ENCODE measurements at regions not wholly inside any gene's neighbourhood (a gene's known extent, or its start where the extent isn't known, plus 50 kb on each side); places are given as distances from the start of the nearest gene placed in this dataset.
A peak's percentile ranks its signal among the peaks of the same experiment; 100 is the strongest.

DNA sequence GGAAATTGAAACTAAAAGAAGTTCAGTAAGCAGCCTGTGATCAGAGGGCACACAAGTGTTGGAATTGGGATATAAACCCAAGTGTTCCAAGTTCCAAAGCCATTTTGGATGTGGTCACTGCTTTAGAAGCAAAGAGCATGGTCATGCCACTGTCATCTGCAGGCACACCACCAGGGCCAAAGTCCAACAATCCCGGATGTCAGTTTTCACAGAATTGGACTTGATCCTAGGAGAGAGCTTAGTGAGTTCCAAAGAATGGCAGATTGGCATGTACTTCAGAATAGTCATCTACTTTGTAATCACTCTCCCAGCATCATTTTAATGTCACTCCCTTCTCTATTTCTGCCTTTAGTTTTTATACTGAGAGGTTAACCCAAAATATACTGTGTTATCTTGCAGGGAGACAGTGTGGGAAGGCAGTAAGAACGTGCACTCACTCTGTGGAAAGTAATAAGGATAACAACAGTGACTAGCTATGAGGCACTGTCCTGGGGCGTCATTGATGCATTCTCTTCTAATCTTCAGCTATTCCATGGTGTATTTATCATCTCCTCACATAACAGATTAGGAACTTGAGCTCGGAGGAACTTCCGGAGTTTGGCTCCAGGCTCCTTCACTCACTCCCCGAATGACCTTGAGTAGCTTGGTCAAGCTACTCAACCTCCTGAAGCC is 388.0 kb downstream of the ACTL7B start (continued):
- no peak for TF ChIP-seq CAMTA2 (CRISPR knock-in tag; IDR thresholded peaks at IDR 0.05; ENCODE audit: borderline replicate concordance)
- no peak for TF ChIP-seq ZNF121 (CRISPR knock-in tag; IDR thresholded peaks at IDR 0.05)
- no peak for TF ChIP-seq PAX8 (CRISPR knock-in tag; IDR thresholded peaks at IDR 0.05; ENCODE audit: borderline replicate concordance)
- TF ChIP-seq SMAD3 (CRISPR knock-in tag; IDR thresholded peaks at IDR 0.05): no peak
- TF ChIP-seq, protein P1, sequence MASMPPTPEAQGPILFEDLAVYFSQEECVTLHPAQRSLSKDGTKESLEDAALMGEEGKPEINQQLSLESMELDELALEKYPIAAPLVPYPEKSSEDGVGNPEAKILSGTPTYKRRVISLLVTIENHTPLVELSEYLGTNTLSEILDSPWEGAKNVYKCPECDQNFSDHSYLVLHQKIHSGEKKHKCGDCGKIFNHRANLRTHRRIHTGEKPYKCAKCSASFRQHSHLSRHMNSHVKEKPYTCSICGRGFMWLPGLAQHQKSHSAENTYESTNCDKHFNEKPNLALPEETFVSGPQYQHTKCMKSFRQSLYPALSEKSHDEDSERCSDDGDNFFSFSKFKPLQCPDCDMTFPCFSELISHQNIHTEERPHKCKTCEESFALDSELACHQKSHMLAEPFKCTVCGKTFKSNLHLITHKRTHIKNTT (CRISPR knock-in tag; IDR thresholded peaks at IDR 0.05): no peak
- peak; percentile 32; the same call in 1 of the 2 replicates for TF ChIP-seq ESRRA (CRISPR knock-in tag; IDR thresholded peaks at IDR 0.05; ENCODE audit: low read depth)
- 0 out of 2 replicates have a peak, but pooled peaks have one; percentile 39 for TF ChIP-seq ZNF614 (CRISPR knock-in tag; IDR thresholded peaks at IDR 0.05; ENCODE audit: borderline replicate concordance)
- no peak for TF ChIP-seq ZNF282 (IDR thresholded peaks at IDR 0.05; ENCODE audit: partially characterized antibody)
- TF ChIP-seq NFE2 (CRISPR knock-in tag; IDR thresholded peaks at IDR 0.05): no peak
- TF ChIP-seq, protein P2, sequence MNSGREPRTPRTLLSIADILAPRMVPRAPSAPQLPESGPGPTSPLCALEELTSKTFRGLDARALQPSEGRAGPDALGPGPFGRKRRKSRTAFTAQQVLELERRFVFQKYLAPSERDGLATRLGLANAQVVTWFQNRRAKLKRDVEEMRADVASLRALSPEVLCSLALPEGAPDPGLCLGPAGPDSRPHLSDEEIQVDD (CRISPR knock-in tag; IDR thresholded peaks at IDR 0.05; ENCODE audit: borderline replicate concordance): no peak
- TF ChIP-seq, protein P3, sequence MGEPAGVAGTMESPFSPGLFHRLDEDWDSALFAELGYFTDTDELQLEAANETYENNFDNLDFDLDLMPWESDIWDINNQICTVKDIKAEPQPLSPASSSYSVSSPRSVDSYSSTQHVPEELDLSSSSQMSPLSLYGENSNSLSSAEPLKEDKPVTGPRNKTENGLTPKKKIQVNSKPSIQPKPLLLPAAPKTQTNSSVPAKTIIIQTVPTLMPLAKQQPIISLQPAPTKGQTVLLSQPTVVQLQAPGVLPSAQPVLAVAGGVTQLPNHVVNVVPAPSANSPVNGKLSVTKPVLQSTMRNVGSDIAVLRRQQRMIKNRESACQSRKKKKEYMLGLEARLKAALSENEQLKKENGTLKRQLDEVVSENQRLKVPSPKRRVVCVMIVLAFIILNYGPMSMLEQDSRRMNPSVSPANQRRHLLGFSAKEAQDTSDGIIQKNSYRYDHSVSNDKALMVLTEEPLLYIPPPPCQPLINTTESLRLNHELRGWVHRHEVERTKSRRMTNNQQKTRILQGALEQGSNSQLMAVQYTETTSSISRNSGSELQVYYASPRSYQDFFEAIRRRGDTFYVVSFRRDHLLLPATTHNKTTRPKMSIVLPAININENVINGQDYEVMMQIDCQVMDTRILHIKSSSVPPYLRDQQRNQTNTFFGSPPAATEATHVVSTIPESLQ (CRISPR knock-in tag; conservative IDR thresholded peaks at IDR 0.05): no peak
- TF ChIP-seq BORCS8-MEF2B (CRISPR knock-in tag; IDR thresholded peaks at IDR 0.05): no peak
- peak; percentile 92 for TF ChIP-seq HNF4A (CRISPR knock-in tag; IDR thresholded peaks at IDR 0.05)
- TF ChIP-seq CHD4 (IDR thresholded peaks at IDR 0.05; ENCODE audit: borderline replicate concordance, low read length): no peak
- TF ChIP-seq, protein P4, sequence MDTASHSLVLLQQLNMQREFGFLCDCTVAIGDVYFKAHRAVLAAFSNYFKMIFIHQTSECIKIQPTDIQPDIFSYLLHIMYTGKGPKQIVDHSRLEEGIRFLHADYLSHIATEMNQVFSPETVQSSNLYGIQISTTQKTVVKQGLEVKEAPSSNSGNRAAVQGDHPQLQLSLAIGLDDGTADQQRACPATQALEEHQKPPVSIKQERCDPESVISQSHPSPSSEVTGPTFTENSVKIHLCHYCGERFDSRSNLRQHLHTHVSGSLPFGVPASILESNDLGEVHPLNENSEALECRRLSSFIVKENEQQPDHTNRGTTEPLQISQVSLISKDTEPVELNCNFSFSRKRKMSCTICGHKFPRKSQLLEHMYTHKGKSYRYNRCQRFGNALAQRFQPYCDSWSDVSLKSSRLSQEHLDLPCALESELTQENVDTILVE (CRISPR knock-in tag; IDR thresholded peaks at IDR 0.05): no peak
- TF ChIP-seq, protein P5, sequence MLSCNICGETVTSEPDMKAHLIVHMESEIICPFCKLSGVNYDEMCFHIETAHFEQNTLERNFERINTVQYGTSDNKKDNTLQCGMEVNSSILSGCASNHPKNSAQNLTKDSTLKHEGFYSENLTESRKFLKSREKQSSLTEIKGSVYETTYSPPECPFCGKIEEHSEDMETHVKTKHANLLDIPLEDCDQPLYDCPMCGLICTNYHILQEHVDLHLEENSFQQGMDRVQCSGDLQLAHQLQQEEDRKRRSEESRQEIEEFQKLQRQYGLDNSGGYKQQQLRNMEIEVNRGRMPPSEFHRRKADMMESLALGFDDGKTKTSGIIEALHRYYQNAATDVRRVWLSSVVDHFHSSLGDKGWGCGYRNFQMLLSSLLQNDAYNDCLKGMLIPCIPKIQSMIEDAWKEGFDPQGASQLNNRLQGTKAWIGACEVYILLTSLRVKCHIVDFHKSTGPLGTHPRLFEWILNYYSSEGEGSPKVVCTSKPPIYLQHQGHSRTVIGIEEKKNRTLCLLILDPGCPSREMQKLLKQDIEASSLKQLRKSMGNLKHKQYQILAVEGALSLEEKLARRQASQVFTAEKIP (CRISPR knock-in tag; IDR thresholded peaks at IDR 0.05; ENCODE audit: borderline replicate concordance): no peak
- no peak for TF ChIP-seq ZSCAN22 (CRISPR knock-in tag; IDR thresholded peaks at IDR 0.05)
- TF ChIP-seq ZNF746 (CRISPR knock-in tag; IDR thresholded peaks at IDR 0.05): no peak
- TF ChIP-seq MIER2 (CRISPR knock-in tag; IDR thresholded peaks at IDR 0.05): 0 out of 2 replicates have a peak, but pooled peaks have one; percentile 43
- TF ChIP-seq, protein P6, sequence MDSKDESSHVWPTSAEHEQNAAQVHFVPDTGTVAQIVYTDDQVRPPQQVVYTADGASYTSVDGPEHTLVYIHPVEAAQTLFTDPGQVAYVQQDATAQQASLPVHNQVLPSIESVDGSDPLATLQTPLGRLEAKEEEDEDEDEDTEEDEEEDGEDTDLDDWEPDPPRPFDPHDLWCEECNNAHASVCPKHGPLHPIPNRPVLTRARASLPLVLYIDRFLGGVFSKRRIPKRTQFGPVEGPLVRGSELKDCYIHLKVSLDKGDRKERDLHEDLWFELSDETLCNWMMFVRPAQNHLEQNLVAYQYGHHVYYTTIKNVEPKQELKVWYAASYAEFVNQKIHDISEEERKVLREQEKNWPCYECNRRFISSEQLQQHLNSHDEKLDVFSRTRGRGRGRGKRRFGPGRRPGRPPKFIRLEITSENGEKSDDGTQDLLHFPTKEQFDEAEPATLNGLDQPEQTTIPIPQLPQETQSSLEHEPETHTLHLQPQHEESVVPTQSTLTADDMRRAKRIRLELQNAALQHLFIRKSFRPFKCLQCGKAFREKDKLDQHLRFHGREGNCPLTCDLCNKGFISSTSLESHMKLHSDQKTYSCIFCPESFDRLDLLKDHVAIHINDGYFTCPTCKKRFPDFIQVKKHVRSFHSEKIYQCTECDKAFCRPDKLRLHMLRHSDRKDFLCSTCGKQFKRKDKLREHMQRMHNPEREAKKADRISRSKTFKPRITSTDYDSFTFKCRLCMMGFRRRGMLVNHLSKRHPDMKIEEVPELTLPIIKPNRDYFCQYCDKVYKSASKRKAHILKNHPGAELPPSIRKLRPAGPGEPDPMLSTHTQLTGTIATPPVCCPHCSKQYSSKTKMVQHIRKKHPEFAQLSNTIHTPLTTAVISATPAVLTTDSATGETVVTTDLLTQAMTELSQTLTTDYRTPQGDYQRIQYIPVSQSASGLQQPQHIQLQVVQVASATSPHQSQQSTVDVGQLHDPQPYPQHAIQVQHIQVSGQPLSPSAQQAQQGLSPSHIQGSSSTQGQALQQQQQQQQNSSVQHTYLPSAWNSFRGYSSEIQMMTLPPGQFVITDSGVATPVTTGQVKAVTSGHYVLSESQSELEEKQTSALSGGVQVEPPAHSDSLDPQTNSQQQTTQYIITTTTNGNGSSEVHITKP (CRISPR knock-in tag; IDR thresholded peaks at IDR 0.05; ENCODE audit: low read depth): no peak

Measured in HepG2 (cell line).